HG03442 (cell line): ENCODE measurements at regions not wholly inside any gene's neighbourhood (a gene's known extent, or its start where the extent isn't known, plus 50 kb on each side); places are given as distances from the start of the nearest gene placed in this dataset.
"Not testable (repeated sequence)": the region's sequence is repeated elsewhere in the genome, so short reads cannot be mapped to it uniquely, and the experiment has no call there.

Source experiments
- ATAC-seq: cut with Tn5 transposase; IDR thresholded peaks from one replicate; pipeline ENCODE4 v1.9.1; 2021; ENCODE audit warnings: mild to moderate bottlenecking, moderate library complexity; ENCODE audit not compliant: unreplicated experiment

GRCh38 chr13:111658145-111659100 lies 338.0 kb downstream of the TEX29 start:
- no peak for ATAC-seq

- no peak for ATAC-seq
Measured at GRCh38 chr13:111659219-111659775, 338.9 kb downstream of the TEX29 start.

GRCh38 chr13:111659842-111660241 lies 339.4 kb downstream of the TEX29 start:
- ATAC-seq: no peak

- no peak for ATAC-seq
Measured at GRCh38 chr13:111661052-111661451, 340.6 kb downstream of the TEX29 start.

GRCh38 chr13:111661776-111662175 lies 341.3 kb downstream of the TEX29 start:
- no peak for ATAC-seq

GRCh38 chr13:111662451-111662850 lies 342.0 kb downstream of the TEX29 start:
- no peak for ATAC-seq

- ATAC-seq: no peak
Measured at GRCh38 chr13:111662895-111663294, 342.5 kb downstream of the TEX29 start.

- ATAC-seq: no peak
Measured at GRCh38 chr13:111663505-111663904, 343.1 kb downstream of the TEX29 start.

- no peak for ATAC-seq
Measured at GRCh38 chr13:111663953-111664421, 343.5 kb downstream of the TEX29 start.

- no peak for ATAC-seq
Measured at GRCh38 chr13:111664696-111665095, 344.3 kb downstream of the TEX29 start.

GRCh38 chr13:111665691-111666095 lies 345.3 kb downstream of the TEX29 start:
- no peak for ATAC-seq

GRCh38 chr13:111666164-111666776 lies 345.8 kb downstream of the TEX29 start:
- no peak for ATAC-seq

- no peak for ATAC-seq
Measured at GRCh38 chr13:111667757-111668156, 347.3 kb downstream of the TEX29 start.

- ATAC-seq: no peak
Measured at GRCh38 chr13:111668451-111668850, 348.0 kb downstream of the TEX29 start.

- not testable (repeated sequence) for ATAC-seq
Measured at GRCh38 chr13:111672198-111672597, 351.8 kb downstream of the TEX29 start.

GRCh38 chr13:111678120-111678882 lies 357.9 kb downstream of the TEX29 start:
- ATAC-seq: not testable (repeated sequence)

GRCh38 chr13:111679645-111680044 lies 359.2 kb downstream of the TEX29 start:
- not testable (repeated sequence) for ATAC-seq

GRCh38 chr13:111680100-111680499 lies 359.7 kb downstream of the TEX29 start:
- not testable (repeated sequence) for ATAC-seq

GRCh38 chr13:111692028-111692427 lies 371.6 kb downstream of the TEX29 start:
- not testable (repeated sequence) for ATAC-seq

- not testable (repeated sequence) for ATAC-seq
Measured at GRCh38 chr13:111696121-111696520, 370.8 kb upstream of the SOX1 start.

- ATAC-seq: not testable (repeated sequence)
Measured at GRCh38 chr13:111702059-111702458, 364.9 kb upstream of the SOX1 start.
